HepG2 (cell line): ENCODE measurements at regions not wholly inside any gene's neighbourhood (a gene's known extent, or its start where the extent isn't known, plus 50 kb on each side); places are given as distances from the start of the nearest gene placed in this dataset.

Source experiments
- ATAC-seq: fragments of 200-7000 bp; cut with Tn5 transposase; 3 replicates; pipeline ENCODE4 v1.9.1; 2020; ENCODE audit warnings: mild to moderate bottlenecking, moderate library complexity
- BruUV-seq: library from RNA; stranded (reverse); fragments of 400-500 nt; replicated peaks from 2 replicates; lab custom pipeline; 2021; lab: Mats Ljungman, UMichigan
- CTCF ChIA-PET: fragments of 300-600 bp; formaldehyde crosslinking; extraction: SDS; loops from one replicate; lab custom pipeline; 2021; ENCODE audit warnings: low total read pairs, inconsistent platforms, low intra/inter-chr PET ratio; lab: Yijun Ruan, JAX
- POLR2A ChIA-PET: fragments of 350-600 bp; sonication (Branson Sonifier 250); formaldehyde crosslinking; loops from one replicate; lab custom pipeline; 2020; ENCODE audit warnings: antibody characterized with exemption, inconsistent platforms; lab: Yijun Ruan, JAX
- DNase-seq: peaks from one replicate; pipeline ENCODE4 v3.0.0-alpha.2; 2015; ENCODE audit warnings: low spot score
- FAIRE-seq: peaks from 3 replicates; lab custom pipeline; 2011; peaks lifted over from hg19 to GRCh38; lab: Jason Lieb, UNC
- H2AFZ ChIP-seq: one replicate; pipeline ENCODE4 v1.6.1; 2011; ENCODE audit warnings: low read length, inconsistent platforms
- H3K27ac ChIP-seq: fragments of 300-600 bp; 3 replicates; pipeline ENCODE4 v1.8.0; 2011; ENCODE audit warnings: mixed run types, mild to moderate bottlenecking, mixed read lengths, low read length, inconsistent platforms; ENCODE audit not compliant: insufficient read depth; ENCODE audit errors: extremely low read length
- H3K27me3 ChIP-seq, 2 experiments: fragments of 200-600 bp in 1 of 2; 2 replicates in 1 of 2; 3 replicates in 1 of 2; pipeline versions ENCODE4 v1.6.0 to v1.8.0; 2011; ENCODE audit warnings: low read length in 2 of 2, mild to moderate bottlenecking in 2 of 2, moderate library complexity in 2 of 2, inconsistent platforms in 1 of 2; ENCODE audit not compliant: insufficient read depth in 2 of 2, control insufficient read depth in 1 of 2
- H3K36me3 ChIP-seq, 2 experiments: fragments of 200-600 bp in 1 of 2; replicated peaks in 1 of 2; 2 replicates in 1 of 2; 3 replicates in 1 of 2; pipeline versions ENCODE4 v1.5.1 to v1.8.0; 2011; ENCODE audit warnings: low read length in 2 of 2, inconsistent platforms in 1 of 2; ENCODE audit not compliant: insufficient read depth in 2 of 2, control insufficient read depth in 1 of 2
- H3K4me1 ChIP-seq: 2 replicates; pipeline ENCODE4 v1.5.1; 2012; ENCODE audit warnings: low read length, inconsistent platforms; ENCODE audit not compliant: insufficient read depth
- H3K4me2 ChIP-seq: 2 replicates; pipeline ENCODE4 v1.6.0; 2011; ENCODE audit warnings: low read depth, low read length, inconsistent platforms
- H3K4me3 ChIP-seq, 3 experiments: fragments of 200-600 bp in 1 of 3; sonication (generic), shearing (Covaris generic) in 1 of 3; replicated peaks in 1 of 3; 2 replicates each; pipeline ENCODE4 v1.5.1; 2011 to 2016; ENCODE audit warnings: low read length in 3 of 3, inconsistent platforms in 2 of 3, low read depth in 2 of 3, mild to moderate bottlenecking in 2 of 3, control low read depth in 1 of 3, mixed read lengths in 1 of 3; ENCODE audit not compliant: insufficient read depth in 1 of 3
- H3K79me2 ChIP-seq: one replicate; pipeline ENCODE4 v1.6.1; 2011; ENCODE audit warnings: low read length, inconsistent platforms; ENCODE audit not compliant: insufficient read depth
- H3K9ac ChIP-seq: 2 replicates; pipeline ENCODE4 v1.6.0; 2011; ENCODE audit warnings: mild to moderate bottlenecking, low read depth, low read length, inconsistent platforms; ENCODE audit not compliant: insufficient read depth
- H3K9me3 ChIP-seq: 2 replicates; pipeline ENCODE4 v1.5.1; 2012; ENCODE audit warnings: mild to moderate bottlenecking, low read length
- H4K20me1 ChIP-seq: 2 replicates; pipeline ENCODE4 v1.6.0; 2011; ENCODE audit warnings: inconsistent platforms, mild to moderate bottlenecking, low read length, moderate library complexity; ENCODE audit not compliant: insufficient read depth
- HOXD1 ChIP-seq: sonication (generic); formaldehyde crosslinking; IDR thresholded peaks from 2 replicates; pipeline ENCODE4 v1.5.0; 2020; ENCODE audit warnings: missing genetic modification reagents
- KAT2B ChIP-seq: fragments of 150-350 bp; IDR thresholded peaks from 2 replicates; pipeline ENCODE4 v1.6.1; 2014; ENCODE audit warnings: low read depth, low read length, borderline replicate concordance
- PAF1 ChIP-seq: IDR thresholded peaks from 2 replicates; pipeline ENCODE4 v1.6.1; 2016; ENCODE audit warnings: missing genetic modification reagents, missing compliant biosample characterization
- PHF8 ChIP-seq: sonication (generic); formaldehyde crosslinking; IDR thresholded peaks from 2 replicates; pipeline ENCODE4 v1.5.0; 2020; ENCODE audit warnings: missing genetic modification reagents
- REL ChIP-seq: sonication (generic); formaldehyde crosslinking; conservative IDR thresholded peaks from 2 replicates; pipeline ENCODE4 v1.8.0; 2022; ENCODE audit warnings: mild to moderate bottlenecking, missing genetic modification reagents, moderate library complexity
- SYNCRIP ChIP-seq: fragments of 200-400 bp; formaldehyde crosslinking; IDR thresholded peaks from 2 replicates; pipeline ENCODE4 v1.6.1; 2018; ENCODE audit warnings: mild to moderate bottlenecking, low read depth, low read length; ENCODE audit not compliant: insufficient read depth
- TRIM24 ChIP-seq: sonication (generic); formaldehyde crosslinking; IDR thresholded peaks from 2 replicates; pipeline ENCODE4 v1.8.0; 2022; ENCODE audit warnings: mild to moderate bottlenecking, missing genetic modification reagents
- TSC22D2 ChIP-seq: sonication (generic); formaldehyde crosslinking; IDR thresholded peaks from 2 replicates; pipeline ENCODE4 v1.5.1; 2020; ENCODE audit warnings: missing genetic modification reagents, mild to moderate bottlenecking, borderline replicate concordance
- WIZ ChIP-seq: sonication (generic); formaldehyde crosslinking; IDR thresholded peaks from 2 replicates; pipeline ENCODE4 v1.5.1; 2020; ENCODE audit warnings: mild to moderate bottlenecking, missing genetic modification reagents
- ZFP36 ChIP-seq: fragments of 150-350 bp; IDR thresholded peaks from 2 replicates; pipeline ENCODE4 v1.6.1; 2018; ENCODE audit warnings: borderline replicate concordance, low read length, low read depth; ENCODE audit not compliant: partially characterized antibody
- ZNF121 ChIP-seq: sonication (generic); formaldehyde crosslinking; IDR thresholded peaks from 2 replicates; pipeline ENCODE4 v1.5.0; 2020; ENCODE audit warnings: mild to moderate bottlenecking, missing genetic modification reagents
- ZNF543 ChIP-seq: sonication (generic); formaldehyde crosslinking; IDR thresholded peaks from 2 replicates; pipeline ENCODE4 v1.4.0; 2020; ENCODE audit warnings: mild to moderate bottlenecking, missing genetic modification reagents
- ZNF7 ChIP-seq: IDR thresholded peaks from 2 replicates; pipeline ENCODE4 v1.6.1; 2016; ENCODE audit warnings: missing biosample characterization, missing genetic modification reagents
- WGBS: methylation state at CpG from one replicate; pipeline ENCODE4 v1.1.6; 2017; ENCODE audit warnings: low lambda C conversion rate; 5-methylcytosine and 5-hydroxymethylcytosine counted together
- in situ Hi-C: cut with HindIII; loops from 2 replicates; pipeline ENCODE4 v1.10.0; 2017; ENCODE audit warnings: low pct_unique_long_range_greater_than_20kb; ENCODE audit not compliant: extremely low pct_ligation_motif_present
- intact Hi-C: fragments of 100-400 bp; cut with micrococcal nuclease; formaldehyde crosslinking; loops from one replicate; pipeline ENCODE4 v1.10.0; 2022; ENCODE audit not compliant: unreplicated experiment
- TF ChIP-seq, protein P1 (sequence below): IDR thresholded peaks from 2 replicates; pipeline ENCODE4 v1.6.1; 2016; ENCODE audit warnings: low read depth, control low read depth
- TF ChIP-seq, protein P2 (sequence below): sonication (generic); formaldehyde crosslinking; IDR thresholded peaks from 2 replicates; pipeline ENCODE4 v1.4.0; 2020; ENCODE audit warnings: mild to moderate bottlenecking, low read depth, missing genetic modification reagents
- TF ChIP-seq, protein P3 (sequence below): sonication (generic); formaldehyde crosslinking; IDR thresholded peaks from 2 replicates; pipeline ENCODE4 v1.5.0; 2020; ENCODE audit warnings: mild to moderate bottlenecking, missing genetic modification reagents

DNA sequence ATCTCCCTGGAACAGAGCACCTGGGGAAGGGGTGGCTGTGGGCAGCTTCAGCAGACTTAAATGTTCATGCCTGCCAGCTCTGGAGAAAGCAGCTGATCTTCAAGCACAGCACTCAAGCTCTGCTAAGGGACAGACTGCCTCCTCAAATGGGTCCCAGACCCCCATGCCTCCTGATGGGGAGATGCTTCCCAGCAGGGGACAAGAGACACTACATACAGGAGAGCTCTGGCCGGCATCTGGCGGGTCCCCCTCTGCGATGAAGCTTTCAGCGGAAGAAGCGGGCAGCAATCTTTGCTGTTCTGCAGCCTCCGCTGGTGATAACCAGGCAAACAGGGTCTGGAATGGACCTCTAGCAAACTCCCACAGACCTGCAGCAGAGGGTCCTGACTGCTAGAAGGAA, 294.8 kb downstream of the RND3 start:
- Histone ChIP-seq H3K9me3 (peaks cover 57% of the 10 kb centered on the region; the same call in 1 of the 2 replicates), H4K20me1 (no peaks in the 10 kb centered on the region), H3K27me3 (no peaks in the 10 kb centered on the region), H3K4me1 (no peaks in the 10 kb centered on the region), H3K4me2 (no peak overlapping the region), H3K27ac (no peak overlapping the region), H3K9ac (no peak overlapping the region), H3K79me2 (no peaks in the 10 kb centered on the region), H3K4me3 (no peak overlapping the region), H2AFZ (no peak overlapping the region), H3K36me3 (no peaks in the 10 kb centered on the region)
- BruUV-seq: no TSS peak
- ChIA-PET CTCF (no interaction called here), POLR2A (no interaction called here)
- TF ChIP-seq, protein P1, sequence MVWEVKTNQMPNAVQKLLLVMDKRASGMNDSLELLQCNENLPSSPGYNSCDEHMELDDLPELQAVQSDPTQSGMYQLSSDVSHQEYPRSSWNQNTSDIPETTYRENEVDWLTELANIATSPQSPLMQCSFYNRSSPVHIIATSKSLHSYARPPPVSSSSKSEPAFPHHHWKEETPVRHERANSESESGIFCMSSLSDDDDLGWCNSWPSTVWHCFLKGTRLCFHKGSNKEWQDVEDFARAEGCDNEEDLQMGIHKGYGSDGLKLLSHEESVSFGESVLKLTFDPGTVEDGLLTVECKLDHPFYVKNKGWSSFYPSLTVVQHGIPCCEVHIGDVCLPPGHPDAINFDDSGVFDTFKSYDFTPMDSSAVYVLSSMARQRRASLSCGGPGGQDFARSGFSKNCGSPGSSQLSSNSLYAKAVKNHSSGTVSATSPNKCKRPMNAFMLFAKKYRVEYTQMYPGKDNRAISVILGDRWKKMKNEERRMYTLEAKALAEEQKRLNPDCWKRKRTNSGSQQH (CRISPR knock-in tag): no peak
- TF ChIP-seq PHF8 (CRISPR knock-in tag) (no peak), ZNF7 (CRISPR knock-in tag) (no peak), ZNF543 (CRISPR knock-in tag) (no peak), ZFP36 (no peak)
- TF ChIP-seq, protein P2, sequence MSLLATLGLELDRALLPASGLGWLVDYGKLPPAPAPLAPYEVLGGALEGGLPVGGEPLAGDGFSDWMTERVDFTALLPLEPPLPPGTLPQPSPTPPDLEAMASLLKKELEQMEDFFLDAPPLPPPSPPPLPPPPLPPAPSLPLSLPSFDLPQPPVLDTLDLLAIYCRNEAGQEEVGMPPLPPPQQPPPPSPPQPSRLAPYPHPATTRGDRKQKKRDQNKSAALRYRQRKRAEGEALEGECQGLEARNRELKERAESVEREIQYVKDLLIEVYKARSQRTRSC: no peak
- 74% methylated on average over 6 of the region's 6 CpGs for WGBS
- intact Hi-C loops (no loop called here), in situ Hi-C loops (no loop called here)
- no peak for DNase-seq
- no peak for ATAC-seq
- no peak for FAIRE-seq

DNA sequence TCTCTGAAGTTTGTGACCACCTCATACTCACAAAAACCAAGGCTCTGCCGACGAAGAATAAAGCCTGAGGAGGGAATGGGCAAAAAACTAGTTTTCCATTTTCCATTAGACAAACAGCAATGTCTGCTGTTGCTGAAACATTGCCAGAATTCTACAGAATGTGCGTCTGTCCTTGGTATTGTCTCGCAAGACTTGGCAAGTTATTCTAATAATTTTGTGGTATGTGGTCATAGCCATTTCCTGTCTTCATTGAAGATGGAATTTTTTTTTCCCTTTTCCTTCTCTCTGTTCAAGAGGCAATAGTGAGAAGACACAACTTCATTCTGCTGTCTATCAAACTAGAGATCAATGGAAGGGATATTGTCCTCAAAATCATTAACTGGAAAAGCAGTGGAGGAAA, 296.1 kb downstream of the RND3 start:
- ATAC-seq (no peak), DNase-seq (no peak), FAIRE-seq (no peak)
- in situ Hi-C loops: no loop called here
- POLR2A ChIA-PET: no interaction called here
- H3K27me3 ChIP-seq: no peaks in the 10 kb centered on the region
- H3K4me3 ChIP-seq: no peak overlapping the region
- no peaks in the 10 kb centered on the region for H3K36me3 ChIP-seq
- H3K9me3 ChIP-seq: peaks cover 63% of the 10 kb centered on the region
- H4K20me1 ChIP-seq: no peaks in the 10 kb centered on the region
- 39% methylated on average over 4 of the region's 4 CpGs for WGBS
- no peak overlapping the region for H2AFZ ChIP-seq
- CTCF ChIA-PET: no interaction called here
- H3K4me2 ChIP-seq: no peak overlapping the region
- H3K4me1 ChIP-seq: no peaks in the 10 kb centered on the region
- no peak overlapping the region for H3K9ac ChIP-seq
- intact Hi-C loops: no loop called here
- H3K27ac ChIP-seq: no peak overlapping the region
- no peaks in the 10 kb centered on the region for H3K79me2 ChIP-seq
- no TSS peak for BruUV-seq
- TF ChIP-seq ZNF121 (no peak), SYNCRIP (no peak), TRIM24 (CRISPR knock-in tag) (no peak), KAT2B (no peak), WIZ (CRISPR knock-in tag) (no peak), REL (no peak), TSC22D2 (CRISPR knock-in tag) (no peak), PAF1 (CRISPR knock-in tag) (no peak), HOXD1 (CRISPR knock-in tag) (no peak)
- TF ChIP-seq, protein P3, sequence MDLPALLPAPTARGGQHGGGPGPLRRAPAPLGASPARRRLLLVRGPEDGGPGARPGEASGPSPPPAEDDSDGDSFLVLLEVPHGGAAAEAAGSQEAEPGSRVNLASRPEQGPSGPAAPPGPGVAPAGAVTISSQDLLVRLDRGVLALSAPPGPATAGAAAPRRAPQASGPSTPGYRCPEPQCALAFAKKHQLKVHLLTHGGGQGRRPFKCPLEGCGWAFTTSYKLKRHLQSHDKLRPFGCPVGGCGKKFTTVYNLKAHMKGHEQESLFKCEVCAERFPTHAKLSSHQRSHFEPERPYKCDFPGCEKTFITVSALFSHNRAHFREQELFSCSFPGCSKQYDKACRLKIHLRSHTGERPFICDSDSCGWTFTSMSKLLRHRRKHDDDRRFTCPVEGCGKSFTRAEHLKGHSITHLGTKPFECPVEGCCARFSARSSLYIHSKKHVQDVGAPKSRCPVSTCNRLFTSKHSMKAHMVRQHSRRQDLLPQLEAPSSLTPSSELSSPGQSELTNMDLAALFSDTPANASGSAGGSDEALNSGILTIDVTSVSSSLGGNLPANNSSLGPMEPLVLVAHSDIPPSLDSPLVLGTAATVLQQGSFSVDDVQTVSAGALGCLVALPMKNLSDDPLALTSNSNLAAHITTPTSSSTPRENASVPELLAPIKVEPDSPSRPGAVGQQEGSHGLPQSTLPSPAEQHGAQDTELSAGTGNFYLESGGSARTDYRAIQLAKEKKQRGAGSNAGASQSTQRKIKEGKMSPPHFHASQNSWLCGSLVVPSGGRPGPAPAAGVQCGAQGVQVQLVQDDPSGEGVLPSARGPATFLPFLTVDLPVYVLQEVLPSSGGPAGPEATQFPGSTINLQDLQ (CRISPR knock-in tag): no peak
